Uterus (tissue), 3 donors: ENCODE measurements at regions not wholly inside any gene's neighbourhood (a gene's known extent, or its start where the extent isn't known, plus 50 kb on each side); places are given as distances from the start of the nearest gene placed in this dataset.

Experiments used
- DNase-seq, 2 donors: peaks; one replicate each; pipeline ENCODE4 v3.0.0-alpha.2; 2019 to 2020
- H3K27ac ChIP-seq, 2 donors: fragments of 200-600 bp; sonication (generic); 1 replicate in 1 of 2; 2 replicates in 1 of 2; pipeline ENCODE4 v1.5.1; 2016 to 2018
- H3K27me3 ChIP-seq, 2 donors: fragments of 200-600 bp; sonication (generic); one replicate each; pipeline ENCODE4 v1.5.1; 2018 to 2019; ENCODE audit warnings: control low read depth in 1 of 2
- H3K36me3 ChIP-seq, 2 donors: fragments of 200-600 bp; sonication (generic); one replicate each; pipeline ENCODE4 v1.5.1; 2019; ENCODE audit warnings: control low read depth in 1 of 2
- H3K4me1 ChIP-seq, 2 donors: fragments of 200-600 bp; sonication (generic); one replicate each; pipeline ENCODE4 v1.5.1; 2018 to 2019; ENCODE audit warnings: control low read depth in 1 of 2
- H3K4me3 ChIP-seq, 2 donors: fragments of 200-600 bp; sonication (generic); 1 replicate in 1 of 2; 2 replicates in 1 of 2; pipeline ENCODE4 v1.5.1; 2018 to 2019; ENCODE audit warnings: mild to moderate bottlenecking in 1 of 2
- H3K9me3 ChIP-seq, 2 donors: fragments of 200-600 bp; sonication (generic); one replicate each; pipeline ENCODE4 v1.5.1; 2019; ENCODE audit warnings: control low read depth in 1 of 2
- POLR2A ChIP-seq, 2 donors: fragments of 450-650 bp; IDR thresholded peaks; one replicate each; pipeline ENCODE4 v1.6.1; 2016; ENCODE audit warnings: antibody characterized with exemption in 2 of 2, mild to moderate bottlenecking in 1 of 2, moderate library complexity in 1 of 2
- intact Hi-C: fragments of 100-400 bp; cut with DNase I; formaldehyde crosslinking; loops from one replicate; pipeline ENCODE4 v1.15.1; 2023; ENCODE audit warnings: low total_unique reads
- TF ChIP-seq, protein P1 (sequence below), 4 experiments: fragments of 200-600 bp in 2 of 4; fragments of 450-650 bp in 2 of 4; sonication (generic) in 2 of 4; IDR thresholded peaks; one replicate each; pipeline ENCODE4 v1.5.1; 2016 to 2019; ENCODE audit warnings: antibody characterized with exemption in 4 of 4, mild to moderate bottlenecking in 2 of 4, moderate library complexity in 1 of 4
- donor health status: DM: yes; HTN: yes; CAD: no.

GRCh38 chr14:82104013-82104412 is 570.4 kb upstream of the SEL1L start:
- Histone ChIP-seq H3K27me3 (no peaks in the 10 kb centered on the region), H3K36me3 (no peaks in the 10 kb centered on the region), H3K27ac (no peak overlapping the region), H3K4me1 (no peaks in the 10 kb centered on the region), H3K4me3 (no peak overlapping the region), H3K9me3 (no peaks in the 10 kb centered on the region)
- DNase-seq: no peak
- intact Hi-C loops: no loop called here
- TF ChIP-seq, protein P1, sequence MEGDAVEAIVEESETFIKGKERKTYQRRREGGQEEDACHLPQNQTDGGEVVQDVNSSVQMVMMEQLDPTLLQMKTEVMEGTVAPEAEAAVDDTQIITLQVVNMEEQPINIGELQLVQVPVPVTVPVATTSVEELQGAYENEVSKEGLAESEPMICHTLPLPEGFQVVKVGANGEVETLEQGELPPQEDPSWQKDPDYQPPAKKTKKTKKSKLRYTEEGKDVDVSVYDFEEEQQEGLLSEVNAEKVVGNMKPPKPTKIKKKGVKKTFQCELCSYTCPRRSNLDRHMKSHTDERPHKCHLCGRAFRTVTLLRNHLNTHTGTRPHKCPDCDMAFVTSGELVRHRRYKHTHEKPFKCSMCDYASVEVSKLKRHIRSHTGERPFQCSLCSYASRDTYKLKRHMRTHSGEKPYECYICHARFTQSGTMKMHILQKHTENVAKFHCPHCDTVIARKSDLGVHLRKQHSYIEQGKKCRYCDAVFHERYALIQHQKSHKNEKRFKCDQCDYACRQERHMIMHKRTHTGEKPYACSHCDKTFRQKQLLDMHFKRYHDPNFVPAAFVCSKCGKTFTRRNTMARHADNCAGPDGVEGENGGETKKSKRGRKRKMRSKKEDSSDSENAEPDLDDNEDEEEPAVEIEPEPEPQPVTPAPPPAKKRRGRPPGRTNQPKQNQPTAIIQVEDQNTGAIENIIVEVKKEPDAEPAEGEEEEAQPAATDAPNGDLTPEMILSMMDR (IDR thresholded peaks at IDR 0.05): no peak
- TF ChIP-seq POLR2A (IDR thresholded peaks at IDR 0.05): no peak

DNA sequence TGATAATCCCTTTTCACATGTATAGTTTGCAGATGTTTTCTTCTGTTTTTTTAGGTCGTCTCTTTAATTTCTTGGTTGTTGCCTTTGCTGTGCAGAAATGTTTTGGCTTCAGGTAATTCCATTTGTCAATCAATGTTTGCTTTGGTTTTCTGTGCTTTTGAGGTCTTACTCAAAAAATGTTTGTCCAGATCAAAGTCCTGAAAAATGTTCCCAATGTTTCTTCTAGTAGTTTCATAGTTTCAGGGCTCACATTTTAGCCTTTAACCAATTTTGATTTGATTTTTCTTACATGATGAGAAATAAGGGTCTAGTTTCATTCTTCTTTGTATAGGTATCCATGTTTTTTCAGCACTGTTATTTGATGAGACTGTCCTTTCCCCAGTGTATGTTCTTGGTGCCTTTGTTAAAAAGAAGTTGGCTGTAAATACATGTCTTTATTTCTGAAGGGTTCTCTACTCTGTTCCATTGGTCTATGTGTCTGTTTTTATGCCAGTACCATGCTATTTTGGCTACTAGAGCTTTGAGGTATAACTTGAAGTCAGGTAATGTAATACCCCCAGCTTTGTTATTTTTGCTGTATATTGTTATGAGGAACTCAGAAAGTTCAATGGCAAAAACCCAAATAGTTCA is 578.7 kb upstream of the SEL1L start:
- intact Hi-C loops: no loop called here
- Histone ChIP-seq H3K4me3 (no peak overlapping the region), H3K9me3 (no peaks in the 10 kb centered on the region), H3K27ac (no peak overlapping the region), H3K36me3 (no peaks in the 10 kb centered on the region), H3K4me1 (no peaks in the 10 kb centered on the region), H3K27me3 (no peaks in the 10 kb centered on the region)
- no peak for DNase-seq
- TF ChIP-seq, protein P1 (IDR thresholded peaks at IDR 0.05): no peak
- no peak for TF ChIP-seq POLR2A (IDR thresholded peaks at IDR 0.05)

DNA sequence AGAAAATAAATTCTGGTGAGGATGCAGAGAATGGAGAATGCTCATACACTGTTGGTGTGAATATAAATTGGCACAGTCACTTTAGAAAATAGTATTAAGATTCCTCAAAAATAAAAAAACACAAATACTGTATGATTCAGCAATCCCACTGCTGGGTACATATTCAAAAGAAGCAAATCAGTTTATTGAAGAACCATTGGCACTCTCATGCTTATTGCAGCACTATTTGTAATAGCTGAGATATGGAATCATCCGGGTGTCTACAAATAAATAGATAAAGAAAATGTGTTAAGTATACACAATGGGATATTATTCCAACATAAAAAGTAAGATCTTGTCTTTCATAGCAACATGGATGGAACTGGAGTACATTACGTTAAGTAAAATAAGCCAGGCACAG is 579.4 kb upstream of the SEL1L start:
- Histone ChIP-seq H3K4me1 (no peaks in the 10 kb centered on the region), H3K4me3 (no peak overlapping the region), H3K27ac (no peak overlapping the region), H3K27me3 (no peaks in the 10 kb centered on the region), H3K9me3 (no peaks in the 10 kb centered on the region), H3K36me3 (no peaks in the 10 kb centered on the region)
- intact Hi-C loops: no loop called here
- no peak for DNase-seq
- TF ChIP-seq, protein P1 (IDR thresholded peaks at IDR 0.05): no peak
- TF ChIP-seq POLR2A (IDR thresholded peaks at IDR 0.05): no peak

GRCh38 chr14:82113710-82114109 is 580.1 kb upstream of the SEL1L start:
- DNase-seq: no peak
- H3K4me3 ChIP-seq: no peak overlapping the region
- no peaks in the 10 kb centered on the region for H3K4me1 ChIP-seq
- no peak overlapping the region for H3K27ac ChIP-seq
- H3K9me3 ChIP-seq: no peaks in the 10 kb centered on the region
- H3K27me3 ChIP-seq: no peaks in the 10 kb centered on the region
- no peak for TF ChIP-seq POLR2A (IDR thresholded peaks at IDR 0.05)
- TF ChIP-seq, protein P1 (IDR thresholded peaks at IDR 0.05): no peak
- intact Hi-C loops: no loop called here
- no peaks in the 10 kb centered on the region for H3K36me3 ChIP-seq

DNA sequence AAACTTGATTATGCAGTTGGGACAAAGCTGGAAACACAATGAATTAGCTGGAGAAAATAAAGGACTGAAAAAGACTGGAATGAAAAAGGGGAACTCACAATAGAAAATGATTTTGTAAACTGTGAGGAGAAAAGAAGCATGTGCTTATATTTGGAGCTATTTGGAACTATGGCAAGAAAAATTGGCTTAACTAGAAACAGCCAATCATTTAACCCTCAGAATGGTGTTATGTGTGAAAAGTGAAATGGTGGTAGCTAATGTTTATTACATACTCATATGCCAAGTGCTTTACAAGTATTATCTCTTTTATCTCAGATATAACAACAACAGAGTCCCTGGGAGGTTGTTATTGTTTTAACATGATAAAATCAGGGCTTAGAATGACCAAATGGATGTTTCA is 583.1 kb upstream of the SEL1L start:
- Histone ChIP-seq H3K4me1 (no peaks in the 10 kb centered on the region), H3K9me3 (no peaks in the 10 kb centered on the region), H3K27me3 (no peaks in the 10 kb centered on the region), H3K27ac (no peak overlapping the region), H3K36me3 (no peaks in the 10 kb centered on the region), H3K4me3 (no peak overlapping the region)
- no peak for TF ChIP-seq POLR2A (IDR thresholded peaks at IDR 0.05)
- TF ChIP-seq, protein P1 (IDR thresholded peaks at IDR 0.05): no peak
- DNase-seq: no peak
- intact Hi-C loops: no loop called here
